ENCODE measurements at regions not wholly inside any gene's neighbourhood (a gene's known extent, or its start where the extent isn't known, plus 50 kb on each side); places are given as distances from the start of the nearest gene placed in this dataset.
"Not testable (repeated sequence)": the region's sequence is repeated elsewhere in the genome, so short reads cannot be mapped to it uniquely, and the experiment has no call there.

DNA sequence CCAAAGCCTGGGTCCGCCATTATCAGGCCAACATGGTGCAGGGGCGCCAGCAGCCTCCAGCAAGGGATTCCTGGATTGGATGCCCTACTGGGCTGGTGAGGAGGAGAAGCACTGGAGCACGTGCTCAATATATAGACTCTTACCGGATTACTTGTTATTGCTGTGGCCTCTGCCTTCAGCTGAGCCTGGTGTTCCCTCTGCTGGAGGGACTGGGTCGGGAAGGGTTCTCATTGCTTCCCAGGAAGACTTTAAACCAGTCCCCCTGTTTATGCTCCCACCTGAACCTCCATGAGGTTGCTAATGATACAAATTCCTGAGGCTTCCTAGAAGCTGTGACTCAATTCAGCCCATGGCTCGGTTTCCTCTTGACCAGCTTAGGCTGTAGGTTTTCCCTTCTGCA, 186.7 kb upstream of the ARID1B start:
- no peaks in the 10 kb centered on the region for H3K36me3 ChIP-seq (ENCODE audit: control insufficient read depth, insufficient read depth, low read length)
- no peak overlapping the region for H3K9ac ChIP-seq (ENCODE audit: low read length)
- H3K4me1 ChIP-seq (ENCODE audit: control insufficient read depth, insufficient read depth, low read length) = no peaks in the 10 kb centered on the region
- H3K4me3 ChIP-seq (ENCODE audit: low read length) = no peak overlapping the region
- H3K27ac ChIP-seq (ENCODE audit: low read depth, low read length) = no peak overlapping the region
- no peaks in the 10 kb centered on the region for H3K27me3 ChIP-seq (ENCODE audit: control insufficient read depth, insufficient read depth, low read length)

DNA sequence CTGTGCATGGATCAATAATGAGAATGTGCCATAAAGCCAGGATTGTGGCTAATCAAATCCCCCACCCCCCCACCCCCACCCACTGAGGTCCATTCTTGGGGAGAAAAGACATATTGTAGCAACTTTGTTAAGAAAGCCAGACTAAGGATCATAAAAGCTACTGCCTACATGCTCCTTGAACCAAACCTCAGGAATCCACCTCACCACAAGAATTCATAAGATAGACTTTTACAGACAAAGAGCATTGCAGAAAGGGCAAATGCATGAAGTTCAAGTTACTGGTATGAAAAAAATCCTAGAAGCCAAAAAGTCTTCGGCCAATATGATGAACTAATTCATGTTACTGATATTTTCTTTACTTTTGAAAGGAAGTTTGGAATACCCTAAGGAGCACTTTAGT, 187.9 kb upstream of the ARID1B start:
- H3K27ac ChIP-seq (ENCODE audit: low read depth, low read length) = no peak overlapping the region
- no peaks in the 10 kb centered on the region for H3K4me1 ChIP-seq (ENCODE audit: control insufficient read depth, insufficient read depth, low read length)
- no peak overlapping the region for H3K9ac ChIP-seq (ENCODE audit: low read length)
- no peaks in the 10 kb centered on the region for H3K36me3 ChIP-seq (ENCODE audit: control insufficient read depth, insufficient read depth, low read length)
- no peak overlapping the region for H3K4me3 ChIP-seq (ENCODE audit: low read length)
- H3K27me3 ChIP-seq (ENCODE audit: control insufficient read depth, insufficient read depth, low read length) = no peaks in the 10 kb centered on the region

DNA sequence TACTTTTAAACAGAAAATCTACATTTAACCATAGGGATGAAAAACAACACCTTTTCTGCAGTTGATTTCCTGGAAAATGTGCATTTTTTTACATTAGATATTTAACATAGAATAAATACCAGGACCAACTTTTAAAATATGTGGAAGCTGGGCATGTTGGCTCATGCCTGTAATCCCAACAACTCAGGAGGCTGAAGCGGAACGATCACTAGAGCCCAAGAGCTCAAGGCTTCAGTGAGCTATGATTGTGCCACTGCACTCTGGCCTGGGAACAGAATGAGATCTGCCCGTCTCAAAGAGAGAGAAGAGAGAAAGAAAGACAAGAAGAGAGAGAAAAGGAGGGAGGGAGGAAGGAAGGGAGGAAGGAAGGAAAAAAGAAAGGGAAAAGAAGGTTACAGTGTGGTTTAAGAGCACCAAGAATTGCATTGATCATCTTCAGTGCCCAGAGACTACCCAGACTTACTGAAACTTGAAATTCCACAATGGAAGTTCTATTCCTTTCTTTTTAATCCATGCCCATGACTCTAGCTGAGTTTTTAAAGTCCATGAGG, 189.4 kb upstream of the ARID1B start:
- no peak overlapping the region for H3K9ac ChIP-seq (ENCODE audit: low read length)
- H3K27ac ChIP-seq (ENCODE audit: low read depth, low read length) = no peak overlapping the region
- no peaks in the 10 kb centered on the region for H3K27me3 ChIP-seq (ENCODE audit: control insufficient read depth, insufficient read depth, low read length)
- no peaks in the 10 kb centered on the region for H3K4me1 ChIP-seq (ENCODE audit: control insufficient read depth, insufficient read depth, low read length)
- H3K4me3 ChIP-seq (ENCODE audit: low read length) = no peak overlapping the region
- no peaks in the 10 kb centered on the region for H3K36me3 ChIP-seq (ENCODE audit: control insufficient read depth, insufficient read depth, low read length)

DNA sequence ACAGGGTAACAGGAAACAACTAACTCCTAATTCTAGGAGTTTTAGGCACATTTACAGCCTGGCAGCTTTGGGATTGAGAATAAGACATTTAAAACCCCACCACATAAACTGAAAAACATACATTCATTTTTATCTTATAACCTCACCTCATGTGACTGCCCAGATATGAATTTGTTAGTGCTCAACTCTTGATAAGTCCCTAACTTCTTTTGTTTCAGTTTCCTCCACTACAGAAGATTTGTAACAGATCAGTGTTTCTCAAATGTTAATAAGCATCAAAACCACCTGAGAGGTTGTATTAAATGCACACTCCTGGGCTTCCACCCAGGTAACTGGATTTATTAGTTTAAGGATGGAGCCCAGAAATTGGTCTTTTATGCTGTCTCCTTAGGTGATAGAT, 190.1 kb upstream of the ARID1B start:
- H3K27me3 ChIP-seq (ENCODE audit: control insufficient read depth, insufficient read depth, low read length) = no peaks in the 10 kb centered on the region
- H3K4me3 ChIP-seq (ENCODE audit: low read length) = no peak overlapping the region
- H3K9ac ChIP-seq (ENCODE audit: low read length) = no peak overlapping the region
- H3K36me3 ChIP-seq (ENCODE audit: control insufficient read depth, insufficient read depth, low read length) = no peaks in the 10 kb centered on the region
- no peaks in the 10 kb centered on the region for H3K4me1 ChIP-seq (ENCODE audit: control insufficient read depth, insufficient read depth, low read length)
- no peak overlapping the region for H3K27ac ChIP-seq (ENCODE audit: low read depth, low read length)

DNA sequence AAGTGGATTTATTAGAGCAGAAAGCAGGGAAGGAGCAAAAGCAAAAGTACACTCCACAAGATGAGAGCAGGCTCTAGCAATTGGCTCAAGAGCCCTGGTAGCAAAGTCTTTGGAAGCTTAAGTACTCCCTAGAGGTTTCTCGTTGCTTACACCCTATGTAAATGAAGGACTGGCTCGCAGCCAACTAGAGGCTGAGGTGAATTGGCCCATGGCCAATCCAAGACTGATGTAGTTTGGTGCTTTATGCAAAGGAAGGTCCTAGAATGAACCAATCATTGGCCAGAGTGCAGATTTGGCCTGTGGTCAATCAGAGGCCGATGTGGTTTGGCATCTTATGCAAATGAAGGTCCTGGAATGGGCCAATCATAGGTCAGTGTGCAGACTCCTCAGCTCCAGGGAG, 191.3 kb upstream of the ARID1B start:
- H3K27ac ChIP-seq (ENCODE audit: low read depth, low read length) = no peak overlapping the region

DNA sequence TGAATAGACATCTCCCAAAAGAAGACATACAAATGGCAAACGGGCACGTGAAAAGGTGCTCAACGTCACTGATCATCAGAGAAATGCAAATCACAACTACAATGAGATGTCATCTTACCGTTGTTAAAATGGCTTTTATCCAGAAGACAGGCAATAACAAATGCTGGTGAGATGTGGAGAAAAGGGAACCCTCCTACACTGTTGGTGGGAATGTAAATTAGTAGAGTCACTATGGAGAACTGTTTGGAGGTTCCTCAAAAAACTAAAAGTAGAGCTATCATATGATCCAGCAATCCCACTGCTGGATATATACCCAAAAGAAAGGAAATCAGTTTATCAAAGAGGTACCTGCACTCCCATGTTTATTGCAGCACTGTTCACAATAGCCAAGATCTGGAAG, 193.1 kb upstream of the ARID1B start:
- H3K4me3 ChIP-seq (ENCODE audit: low read length); H3K36me3 ChIP-seq (ENCODE audit: control insufficient read depth, insufficient read depth, low read length); H3K27ac ChIP-seq (ENCODE audit: low read depth, low read length); H3K4me1 ChIP-seq (ENCODE audit: control insufficient read depth, insufficient read depth, low read length); H3K9ac ChIP-seq (ENCODE audit: low read length); H3K27me3 ChIP-seq (ENCODE audit: control insufficient read depth, insufficient read depth, low read length): not testable (repeated sequence)

More for the DNA sequence above, 191.3 kb upstream of the ARID1B start:
- no peaks in the 10 kb centered on the region for H3K27me3 ChIP-seq (ENCODE audit: control insufficient read depth, insufficient read depth, low read length)
- H3K36me3 ChIP-seq (ENCODE audit: control insufficient read depth, insufficient read depth, low read length) = no peaks in the 10 kb centered on the region
- no peaks in the 10 kb centered on the region for H3K4me1 ChIP-seq (ENCODE audit: control insufficient read depth, insufficient read depth, low read length)
- no peak overlapping the region for H3K4me3 ChIP-seq (ENCODE audit: low read length)
- H3K9ac ChIP-seq (ENCODE audit: low read length) = no peak overlapping the region

DNA sequence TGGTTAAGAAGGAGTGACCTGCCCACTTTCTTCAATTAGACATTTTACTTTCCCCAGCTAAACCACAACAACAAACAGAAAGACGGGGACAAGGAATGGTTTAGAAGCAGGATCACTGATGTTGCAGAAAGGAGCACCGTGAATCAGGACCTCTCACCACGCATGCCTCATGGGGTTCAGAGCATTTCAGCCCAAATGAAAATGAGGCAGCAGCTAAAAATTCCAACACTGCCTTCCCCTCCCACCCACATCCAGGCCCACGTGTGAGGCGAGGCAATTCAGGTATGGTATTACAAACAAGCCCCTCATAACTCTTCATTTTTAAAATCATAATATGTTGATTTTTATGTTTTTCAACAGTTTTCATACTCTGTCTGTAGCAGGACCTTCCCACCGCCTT, 194.1 kb upstream of the ARID1B start:
- no peaks in the 10 kb centered on the region for H3K4me1 ChIP-seq (ENCODE audit: control insufficient read depth, insufficient read depth, low read length)
- H3K36me3 ChIP-seq (ENCODE audit: control insufficient read depth, insufficient read depth, low read length) = no peaks in the 10 kb centered on the region
- H3K4me3 ChIP-seq (ENCODE audit: low read length) = no peak overlapping the region
- no peak overlapping the region for H3K9ac ChIP-seq (ENCODE audit: low read length)
- no peak overlapping the region for H3K27ac ChIP-seq (ENCODE audit: low read depth, low read length)
- no peaks in the 10 kb centered on the region for H3K27me3 ChIP-seq (ENCODE audit: control insufficient read depth, insufficient read depth, low read length)

DNA sequence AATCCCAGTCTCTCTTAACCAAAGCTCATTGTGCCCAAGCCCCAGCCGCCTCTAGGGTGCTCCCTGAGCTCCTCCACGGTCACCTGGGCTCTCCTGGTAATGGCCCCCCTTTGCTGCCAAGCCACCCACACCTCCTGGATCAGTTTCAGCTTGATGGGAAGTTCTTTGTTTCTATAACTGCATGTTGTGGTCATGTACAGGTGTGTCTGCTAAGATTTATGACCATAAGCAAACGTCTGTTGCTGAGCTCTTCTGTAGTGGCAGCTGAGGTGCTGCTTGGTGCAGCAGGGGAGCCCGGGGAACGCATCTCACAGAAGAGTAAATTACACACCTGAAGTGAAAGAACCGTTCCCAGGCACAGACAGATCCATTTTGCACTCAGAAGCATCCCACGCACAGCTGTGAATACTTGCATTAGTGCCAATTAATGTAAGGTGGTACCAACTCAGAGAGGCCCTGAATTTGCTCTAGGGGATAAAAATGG, 194.6 kb upstream of the ARID1B start:
- Histone ChIP-seq H3K36me3 (ENCODE audit: control insufficient read depth, insufficient read depth, low read length) (no peaks in the 10 kb centered on the region), H3K27ac (ENCODE audit: low read depth, low read length) (no peak overlapping the region), H3K4me1 (ENCODE audit: control insufficient read depth, insufficient read depth, low read length) (no peaks in the 10 kb centered on the region)

DNA sequence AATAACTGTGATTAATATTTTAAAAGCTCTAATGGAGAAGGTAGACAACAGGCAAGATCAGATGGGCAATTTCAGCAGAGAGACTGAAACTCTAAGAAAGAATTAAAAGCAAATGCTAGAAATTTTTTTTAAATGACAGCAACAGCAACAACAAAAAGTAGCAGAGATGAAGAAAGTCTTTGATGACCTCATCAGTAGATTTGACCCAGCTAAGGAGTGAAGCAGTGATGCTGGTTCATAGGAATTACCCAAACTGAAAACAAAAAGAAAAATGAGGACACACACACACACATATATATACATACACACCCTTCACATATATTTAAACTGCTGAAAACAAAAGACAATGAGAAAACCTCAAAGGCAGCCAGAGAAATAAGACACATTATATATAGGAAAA, 197.6 kb upstream of the ARID1B start:
- H3K27ac ChIP-seq (ENCODE audit: low read depth, low read length) = no peak overlapping the region
- no peaks in the 10 kb centered on the region for H3K27me3 ChIP-seq (ENCODE audit: control insufficient read depth, insufficient read depth, low read length)
- no peak overlapping the region for H3K4me3 ChIP-seq (ENCODE audit: low read length)
- H3K4me1 ChIP-seq (ENCODE audit: control insufficient read depth, insufficient read depth, low read length) = no peaks in the 10 kb centered on the region
- H3K9ac ChIP-seq (ENCODE audit: low read length) = no peak overlapping the region
- no peaks in the 10 kb centered on the region for H3K36me3 ChIP-seq (ENCODE audit: control insufficient read depth, insufficient read depth, low read length)

More for the DNA sequence above, 194.6 kb upstream of the ARID1B start:
- Histone ChIP-seq H3K9ac (ENCODE audit: low read length) (no peak overlapping the region), H3K27me3 (ENCODE audit: control insufficient read depth, insufficient read depth, low read length) (no peaks in the 10 kb centered on the region), H3K4me3 (ENCODE audit: low read length) (no peak overlapping the region)

DNA sequence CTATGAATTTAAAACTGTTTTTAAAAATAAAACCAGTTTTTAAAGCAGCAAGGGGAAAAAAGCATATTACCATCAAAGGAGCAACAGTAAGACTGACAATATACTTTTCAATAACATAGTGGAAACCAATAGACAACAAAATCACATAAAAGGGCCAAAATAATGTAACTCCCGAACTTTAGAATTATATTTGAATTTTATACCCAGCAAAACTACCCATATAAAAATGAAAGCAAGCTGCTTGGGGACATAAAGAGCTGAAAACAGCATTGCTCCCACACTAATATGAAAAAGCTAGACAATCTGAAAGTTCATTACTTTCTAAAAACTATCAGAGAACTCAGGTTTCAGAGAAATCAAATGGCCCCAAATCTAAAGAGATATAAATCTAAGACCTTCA, 199.4 kb upstream of the ARID1B start:
- no peaks in the 10 kb centered on the region for H3K4me1 ChIP-seq (ENCODE audit: control insufficient read depth, insufficient read depth, low read length)
- H3K27ac ChIP-seq (ENCODE audit: low read depth, low read length) = no peak overlapping the region
- no peaks in the 10 kb centered on the region for H3K27me3 ChIP-seq (ENCODE audit: control insufficient read depth, insufficient read depth, low read length)
- H3K36me3 ChIP-seq (ENCODE audit: control insufficient read depth, insufficient read depth, low read length) = no peaks in the 10 kb centered on the region
- no peak overlapping the region for H3K4me3 ChIP-seq (ENCODE audit: low read length)
- no peak overlapping the region for H3K9ac ChIP-seq (ENCODE audit: low read length)

DNA sequence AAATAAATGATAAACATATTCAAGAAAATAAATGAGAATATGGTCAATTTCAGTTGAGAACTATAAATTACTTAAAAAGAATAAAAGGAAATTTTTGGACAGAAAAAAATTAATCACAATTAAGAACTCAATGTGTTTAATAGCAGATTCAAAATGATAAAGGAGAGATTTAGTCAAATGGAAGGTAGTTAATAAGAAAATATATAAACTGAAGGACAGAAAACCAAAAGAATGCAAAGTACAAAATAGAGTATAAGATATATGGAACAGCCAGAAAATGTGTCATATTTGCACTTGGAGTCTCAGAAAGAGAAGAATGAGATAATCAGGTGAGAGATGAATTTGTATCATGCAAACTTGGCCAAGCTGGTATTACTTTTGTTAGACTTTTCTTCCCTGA, 201.8 kb upstream of the ARID1B start:
- Histone ChIP-seq H3K4me3 (ENCODE audit: low read length) (no peak overlapping the region), H3K27ac (ENCODE audit: low read depth, low read length) (no peak overlapping the region)

DNA sequence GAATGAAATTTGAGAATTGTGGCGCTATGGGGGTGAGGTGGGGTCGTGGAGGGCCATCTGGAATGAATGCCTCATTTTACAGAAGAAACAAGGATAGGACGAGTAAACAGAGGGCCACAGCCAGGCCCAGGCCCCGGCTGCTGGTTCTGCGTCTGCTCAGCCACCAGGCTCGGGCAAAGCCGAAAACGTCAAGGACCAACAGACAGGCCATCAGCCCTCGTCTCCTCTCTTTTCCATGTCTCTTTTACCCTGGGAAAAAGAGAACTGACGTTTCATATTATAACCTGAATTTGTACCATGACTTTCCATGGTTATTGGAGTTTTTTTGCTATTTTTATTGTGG, 212.4 kb upstream of the ARID1B start:
- Histone ChIP-seq H3K27ac (ENCODE audit: low read depth, low read length) (no peak overlapping the region), H3K4me1 (ENCODE audit: control insufficient read depth, insufficient read depth, low read length) (peaks cover 6% of the 10 kb centered on the region), H3K9ac (ENCODE audit: low read length) (no peak overlapping the region), H3K4me3 (ENCODE audit: low read length) (no peak overlapping the region), H3K36me3 (ENCODE audit: control insufficient read depth, insufficient read depth, low read length) (no peaks in the 10 kb centered on the region), H3K27me3 (ENCODE audit: control insufficient read depth, insufficient read depth, low read length) (no peaks in the 10 kb centered on the region)

More for the DNA sequence above, 201.8 kb upstream of the ARID1B start:
- Histone ChIP-seq H3K9ac (ENCODE audit: low read length) (no peak overlapping the region), H3K4me1 (ENCODE audit: control insufficient read depth, insufficient read depth, low read length) (no peaks in the 10 kb centered on the region), H3K36me3 (ENCODE audit: control insufficient read depth, insufficient read depth, low read length) (no peaks in the 10 kb centered on the region), H3K27me3 (ENCODE audit: control insufficient read depth, insufficient read depth, low read length) (no peaks in the 10 kb centered on the region)

DNA sequence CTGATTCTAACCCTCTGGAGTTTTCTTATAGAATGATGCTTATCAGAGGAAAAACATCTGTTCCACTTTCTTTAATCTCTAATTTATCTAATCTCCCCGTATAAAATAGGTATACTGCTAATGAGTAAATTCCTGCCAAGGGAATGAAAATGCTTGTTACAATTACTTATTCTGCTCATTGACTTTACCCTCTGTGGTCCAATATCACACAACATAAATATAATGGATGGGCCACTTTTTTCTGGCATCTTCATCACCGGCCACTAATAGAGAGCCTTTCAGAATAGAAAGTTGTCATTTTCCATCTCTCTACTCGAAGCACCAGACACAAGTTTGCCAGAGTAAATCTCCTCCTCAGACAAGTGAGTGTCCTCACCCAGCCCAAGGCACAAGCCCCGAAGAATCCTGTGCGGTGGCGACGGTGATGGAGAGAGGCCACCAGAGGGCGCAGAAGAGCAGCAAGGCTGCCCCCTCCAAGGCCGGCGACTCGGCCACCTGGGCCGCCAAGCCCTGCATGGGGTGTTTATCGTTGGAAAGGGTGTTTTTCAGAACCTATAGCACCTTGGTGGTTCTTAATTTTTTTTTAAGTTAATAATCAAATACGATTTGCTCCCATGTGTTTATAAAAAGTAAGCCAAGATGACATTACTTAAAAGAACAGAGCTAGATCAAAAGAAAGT, 212.9 kb upstream of the ARID1B start:
- Histone ChIP-seq H3K4me3 (ENCODE audit: low read length) (no peak overlapping the region), H3K27me3 (ENCODE audit: control insufficient read depth, insufficient read depth, low read length) (no peaks in the 10 kb centered on the region), H3K4me1 (ENCODE audit: control insufficient read depth, insufficient read depth, low read length) (peaks cover 6% of the 10 kb centered on the region), H3K36me3 (ENCODE audit: control insufficient read depth, insufficient read depth, low read length) (no peaks in the 10 kb centered on the region), H3K27ac (ENCODE audit: low read depth, low read length) (no peak overlapping the region), H3K9ac (ENCODE audit: low read length) (no peak overlapping the region)
